GM12891 (cell line): ENCODE measurements at regions not wholly inside any gene's neighbourhood (a gene's known extent, or its start where the extent isn't known, plus 50 kb on each side); places are given as distances from the start of the nearest gene placed in this dataset.

ENCODE experiments used
- POLR2A ChIP-seq: IDR thresholded peaks from 2 replicates; pipeline ENCODE4 v1.6.1; 2011; ENCODE audit warnings: low read depth, low read length, control low read depth
- POLR2AphosphoS5 ChIP-seq: IDR thresholded peaks from 2 replicates; pipeline ENCODE4 v1.6.1; 2011; ENCODE audit warnings: low read depth, low read length, control low read depth
- TAF1 ChIP-seq: IDR thresholded peaks from 2 replicates; pipeline ENCODE4 v1.6.1; 2011; ENCODE audit warnings: low read depth, low read length, control low read depth

GRCh38 chr16:22624800-22625533 lies 114.3 kb downstream of the NPIPB5 start:
- TF ChIP-seq TAF1, result no peak
- no peak for TF ChIP-seq POLR2A
- no peak for TF ChIP-seq POLR2AphosphoS5
